GM23338 (cell line): ENCODE measurements at regions not wholly inside any gene's neighbourhood (a gene's known extent, or its start where the extent isn't known, plus 50 kb on each side); places are given as distances from the start of the nearest gene placed in this dataset.

Experiments
- ATAC-seq: fragments of 200-7000 bp; cut with Tn5 transposase; 3 replicates; pipeline ENCODE4 v1.9.1; 2020
- DNase-seq: peaks from one replicate; pipeline ENCODE4 v3.0.0-alpha.2; 2015; ENCODE audit warnings: low spot score
- H2AFZ ChIP-seq: fragments of 200-600 bp; sonication (generic); 2 replicates; pipeline ENCODE4 v1.8.0; 2016; ENCODE audit warnings: antibody characterized with exemption, mild to moderate bottlenecking, moderate library complexity
- H3F3A ChIP-seq: fragments of 200-600 bp; sonication (generic); replicated peaks from 2 replicates; pipeline ENCODE4 v1.8.0; 2017; ENCODE audit warnings: antibody characterized with exemption, mixed run types, low read depth
- H3K27ac ChIP-seq: fragments of 200-600 bp; sonication (generic); 2 replicates; pipeline ENCODE4 v1.6.1; 2016; ENCODE audit warnings: low read depth
- H3K27me3 ChIP-seq: fragments of 200-600 bp; sonication (generic); 2 replicates; pipeline ENCODE4 v1.8.0; 2016; ENCODE audit warnings: mild to moderate bottlenecking, mixed run types, moderate library complexity; ENCODE audit not compliant: insufficient read depth
- H3K36me3 ChIP-seq: fragments of 200-600 bp; sonication (generic); 2 replicates; pipeline ENCODE4 v1.8.0; 2016; ENCODE audit warnings: mild to moderate bottlenecking; ENCODE audit not compliant: insufficient read depth
- H3K4me1 ChIP-seq: fragments of 200-600 bp; sonication (generic); 2 replicates; pipeline ENCODE4 v1.8.0; 2016; ENCODE audit warnings: mild to moderate bottlenecking, moderate library complexity; ENCODE audit not compliant: insufficient read depth
- H3K4me2 ChIP-seq: fragments of 200-600 bp; sonication (generic); 2 replicates; pipeline ENCODE4 v1.7.1; 2017; ENCODE audit warnings: mixed run types
- H3K4me3 ChIP-seq: fragments of 200-600 bp; sonication (generic); 2 replicates; pipeline ENCODE4 v1.6.1; 2016; ENCODE audit warnings: mixed run types
- H3K79me2 ChIP-seq: fragments of 200-600 bp; sonication (generic); replicated peaks from 2 replicates; pipeline ENCODE4 v1.8.0; 2017; ENCODE audit warnings: mild to moderate bottlenecking; ENCODE audit not compliant: insufficient read depth
- H3K9me2 ChIP-seq: fragments of 200-600 bp; sonication (generic); 2 replicates; pipeline ENCODE4 v1.8.0; 2017; ENCODE audit not compliant: insufficient read depth
- H4K20me1 ChIP-seq: fragments of 200-600 bp; sonication (generic); replicated peaks from 2 replicates; pipeline ENCODE4 v1.8.0; 2017; ENCODE audit warnings: mild to moderate bottlenecking; ENCODE audit not compliant: insufficient read depth
- H3K27ac Mint-ChIP-seq: 2 replicates; pipeline ENCODE4 v1.8.0; 2020; ENCODE audit warnings: inconsistent platforms, mild to moderate bottlenecking, moderate library complexity, mixed read lengths
- H3K27me3 Mint-ChIP-seq: 3 replicates; pipeline ENCODE4 v1.8.0; 2022; ENCODE audit warnings: low read depth, mild to moderate bottlenecking, moderate library complexity, mixed read lengths, inconsistent platforms; ENCODE audit not compliant: insufficient read depth, poor library complexity
- H3K36me3 Mint-ChIP-seq: 3 replicates; pipeline ENCODE4 v1.8.0; 2021; ENCODE audit warnings: low read depth, mild to moderate bottlenecking, inconsistent platforms, moderate library complexity, mixed read lengths
- H3K4me1 Mint-ChIP-seq: 3 replicates; pipeline ENCODE4 v1.8.0; 2020; ENCODE audit warnings: mild to moderate bottlenecking, inconsistent platforms, mixed read lengths
- H3K4me3 Mint-ChIP-seq: 3 replicates; pipeline ENCODE4 v1.8.0; 2021; ENCODE audit warnings: moderate library complexity, mild to moderate bottlenecking, inconsistent platforms, mixed read lengths
- H3K9me3 Mint-ChIP-seq: 3 replicates; pipeline ENCODE4 v1.8.0; 2020; ENCODE audit warnings: moderate library complexity, mild to moderate bottlenecking, inconsistent platforms, mixed read lengths
- CREB1 ChIP-seq: fragments of 250-450 bp; sonication (Bioruptor Pico); IDR thresholded peaks from 2 replicates; pipeline ENCODE4 v1.5.0; 2020; ENCODE audit warnings: low read depth, mild to moderate bottlenecking, moderate library complexity
- EZH2 ChIP-seq: fragments of 200-600 bp; sonication (generic); IDR thresholded peaks from one replicate; pipeline ENCODE4 v1.8.0; 2017; ENCODE audit warnings: antibody characterized with exemption, mild to moderate bottlenecking, low read depth; ENCODE audit not compliant: unreplicated experiment
- EZH2phosphoT487 ChIP-seq: fragments of 200-600 bp; sonication (generic); IDR thresholded peaks from one replicate; pipeline ENCODE4 v1.8.1; 2018; ENCODE audit warnings: antibody characterized with exemption; ENCODE audit not compliant: unreplicated experiment
- REST ChIP-seq: IDR thresholded peaks from one replicate; pipeline ENCODE4 v1.6.1; 2018; ENCODE audit warnings: antibody characterized with exemption; ENCODE audit not compliant: unreplicated experiment
- ZNF462 ChIP-seq: fragments of 250-450 bp; sonication (Bioruptor Pico); IDR thresholded peaks from 2 replicates; pipeline ENCODE4 v1.5.0; 2020; ENCODE audit warnings: mild to moderate bottlenecking, moderate library complexity

GRCh38 chr2:40957508-40957907, 505.6 kb upstream of the SLC8A1 start:
- H3K9me3 Mint-ChIP-seq: no peaks in the 10 kb centered on the region
- TF ChIP-seq CREB1 (no peak), ZNF462 (CRISPR knock-in tag) (no peak)
- H3K27ac ChIP-seq: no peak overlapping the region
- H3F3A ChIP-seq: no peaks in the 10 kb centered on the region
- no peaks in the 10 kb centered on the region for H3K9me2 ChIP-seq
- H3K4me2 ChIP-seq: no peak overlapping the region
- DNase-seq (no peak), ATAC-seq (no peak)
- no peaks in the 10 kb centered on the region for H3K79me2 ChIP-seq
- peaks cover 5% of the 10 kb centered on the region; the same call in 2 of the 3 replicates for H3K4me1 Mint-ChIP-seq
- H3K27ac Mint-ChIP-seq: no peak overlapping the region; the same call in 1 of the 2 replicates
- H3K36me3 ChIP-seq: no peaks in the 10 kb centered on the region
- H3K36me3 Mint-ChIP-seq: no peaks in the 10 kb centered on the region
- H3K4me3 ChIP-seq: no peak overlapping the region
- no peaks in the 10 kb centered on the region for H4K20me1 ChIP-seq
- peak overlapping the region; percentile 72; the same call in 1 of the 2 replicates for H2AFZ ChIP-seq
- peaks cover 3% of the 10 kb centered on the region for H3K27me3 Mint-ChIP-seq
- H3K27me3 ChIP-seq: no peaks in the 10 kb centered on the region
- no peaks in the 10 kb centered on the region for H3K4me1 ChIP-seq
- H3K4me3 Mint-ChIP-seq: no peak overlapping the region

- Histone ChIP-seq H3K27me3 (no peaks in the 10 kb centered on the region), H3K36me3 (no peaks in the 10 kb centered on the region), H3K79me2 (no peaks in the 10 kb centered on the region), H2AFZ (no peak overlapping the region), H3K4me2 (no peak overlapping the region), H4K20me1 (no peaks in the 10 kb centered on the region), H3K4me1 (no peaks in the 10 kb centered on the region), H3K9me2 (no peaks in the 10 kb centered on the region; the same call in 1 of the 2 replicates), H3K4me3 (no peak overlapping the region), H3K27ac (no peak overlapping the region), H3F3A (no peaks in the 10 kb centered on the region)
- peaks cover 3% of the 10 kb centered on the region for H3K27me3 Mint-ChIP-seq
- H3K36me3 Mint-ChIP-seq: no peaks in the 10 kb centered on the region
- no peak overlapping the region for H3K4me3 Mint-ChIP-seq
- no peaks in the 10 kb centered on the region for H3K9me3 Mint-ChIP-seq
- peaks cover 5% of the 10 kb centered on the region; the same call in 2 of the 3 replicates for H3K4me1 Mint-ChIP-seq
- DNase-seq: no peak
- ATAC-seq: no peak
- H3K27ac Mint-ChIP-seq: no peak overlapping the region
- no peak for TF ChIP-seq EZH2phosphoT487
- TF ChIP-seq EZH2: no peak
- TF ChIP-seq REST: no peak
These were observed 510.1 kb upstream of the SLC8A1 start for GRCh38 chr2:40962026-40962425.
